ENCODE measurements at regions not wholly inside any gene's neighbourhood (a gene's known extent, or its start where the extent isn't known, plus 50 kb on each side); places are given as distances from the start of the nearest gene placed in this dataset.

- TF ChIP-seq, protein P1, sequence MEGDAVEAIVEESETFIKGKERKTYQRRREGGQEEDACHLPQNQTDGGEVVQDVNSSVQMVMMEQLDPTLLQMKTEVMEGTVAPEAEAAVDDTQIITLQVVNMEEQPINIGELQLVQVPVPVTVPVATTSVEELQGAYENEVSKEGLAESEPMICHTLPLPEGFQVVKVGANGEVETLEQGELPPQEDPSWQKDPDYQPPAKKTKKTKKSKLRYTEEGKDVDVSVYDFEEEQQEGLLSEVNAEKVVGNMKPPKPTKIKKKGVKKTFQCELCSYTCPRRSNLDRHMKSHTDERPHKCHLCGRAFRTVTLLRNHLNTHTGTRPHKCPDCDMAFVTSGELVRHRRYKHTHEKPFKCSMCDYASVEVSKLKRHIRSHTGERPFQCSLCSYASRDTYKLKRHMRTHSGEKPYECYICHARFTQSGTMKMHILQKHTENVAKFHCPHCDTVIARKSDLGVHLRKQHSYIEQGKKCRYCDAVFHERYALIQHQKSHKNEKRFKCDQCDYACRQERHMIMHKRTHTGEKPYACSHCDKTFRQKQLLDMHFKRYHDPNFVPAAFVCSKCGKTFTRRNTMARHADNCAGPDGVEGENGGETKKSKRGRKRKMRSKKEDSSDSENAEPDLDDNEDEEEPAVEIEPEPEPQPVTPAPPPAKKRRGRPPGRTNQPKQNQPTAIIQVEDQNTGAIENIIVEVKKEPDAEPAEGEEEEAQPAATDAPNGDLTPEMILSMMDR (IDR thresholded peaks at IDR 0.05): no peak
- TF ChIP-seq EP300 (IDR thresholded peaks at IDR 0.05) (no peak), POLR2A (IDR thresholded peaks at IDR 0.05) (no peak)
These were observed 1213.8 kb downstream of the TBC1D22A start for GRCh38 chr22:47976219-47976618.
